Activated CD4-positive, alpha-beta T cell treated with anti-CD3 and anti-CD28 coated beads, Interleukin-2, amount 50 U/mL, for 16 hours (primary cell): ENCODE measurements at regions not wholly inside any gene's neighbourhood (a gene's known extent, or its start where the extent isn't known, plus 50 kb on each side); places are given as distances from the start of the nearest gene placed in this dataset.
"Not testable (repeated sequence)": the region's sequence is repeated elsewhere in the genome, so short reads cannot be mapped to it uniquely, and the experiment has no call there.

Source experiments
- DNase-seq: peaks from one replicate; pipeline ENCODE4 v3.0.0-alpha.2; 2020

DNA sequence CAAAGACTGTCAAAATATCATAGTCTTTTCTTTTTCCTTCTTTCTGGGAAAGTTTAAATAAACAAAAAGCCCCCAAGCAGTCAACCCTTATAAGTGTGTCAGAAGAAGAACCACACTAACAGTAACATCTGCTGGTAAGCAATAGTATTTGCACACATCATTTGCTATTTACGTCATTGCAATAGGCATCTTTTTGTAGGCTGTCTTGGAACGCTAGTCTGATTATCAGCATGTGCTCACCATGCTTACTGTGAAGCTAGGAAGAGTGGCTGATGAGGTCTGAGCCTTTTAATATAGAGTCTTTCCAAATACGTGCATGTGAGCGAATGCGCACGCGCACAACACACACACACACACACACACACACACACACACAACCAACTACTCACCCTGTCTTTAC is 599.0 kb upstream of the TPK1 start:
- no peak for DNase-seq

DNA sequence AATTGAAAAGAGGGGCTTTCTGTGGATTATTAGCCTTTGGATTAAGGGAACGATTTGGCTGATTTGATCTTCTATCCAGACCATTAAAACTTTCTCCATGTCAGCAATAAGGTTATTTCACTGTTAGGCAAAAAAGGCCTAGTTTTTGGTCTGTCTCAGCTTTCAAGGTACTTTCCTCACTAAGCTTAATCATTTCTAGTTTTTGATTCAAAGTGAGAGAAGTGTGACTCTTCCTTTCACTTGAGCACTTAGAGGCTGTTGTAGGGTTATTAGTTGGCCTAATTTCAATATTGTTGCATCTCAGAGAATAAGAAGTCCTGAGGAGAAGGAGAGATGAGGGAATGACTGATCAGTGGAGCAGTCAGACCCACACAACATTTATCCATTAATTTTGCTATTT is 596.0 kb upstream of the TPK1 start:
- DNase-seq = peak; percentile 34

DNA sequence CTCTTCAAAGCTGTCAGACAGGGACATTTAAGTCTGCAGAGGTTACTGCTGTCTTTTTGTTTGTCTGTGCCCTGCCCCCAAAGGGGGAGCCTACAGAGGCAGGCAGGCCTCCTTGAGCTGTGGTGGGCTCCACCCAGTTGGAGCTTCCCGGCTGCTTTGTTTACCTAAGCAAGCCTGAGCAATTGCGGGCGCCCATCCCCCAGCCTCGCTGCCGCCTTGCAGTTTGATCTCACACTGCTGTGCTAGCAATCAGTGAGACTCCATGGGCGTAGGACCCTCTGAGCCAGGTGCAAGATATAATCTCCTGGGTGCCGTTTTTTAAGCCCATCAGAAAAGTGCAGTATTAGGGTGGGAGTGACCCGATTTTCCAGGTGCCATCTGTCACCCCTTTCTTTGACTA is 582.6 kb upstream of the TPK1 start:
- DNase-seq = not testable (repeated sequence)

DNA sequence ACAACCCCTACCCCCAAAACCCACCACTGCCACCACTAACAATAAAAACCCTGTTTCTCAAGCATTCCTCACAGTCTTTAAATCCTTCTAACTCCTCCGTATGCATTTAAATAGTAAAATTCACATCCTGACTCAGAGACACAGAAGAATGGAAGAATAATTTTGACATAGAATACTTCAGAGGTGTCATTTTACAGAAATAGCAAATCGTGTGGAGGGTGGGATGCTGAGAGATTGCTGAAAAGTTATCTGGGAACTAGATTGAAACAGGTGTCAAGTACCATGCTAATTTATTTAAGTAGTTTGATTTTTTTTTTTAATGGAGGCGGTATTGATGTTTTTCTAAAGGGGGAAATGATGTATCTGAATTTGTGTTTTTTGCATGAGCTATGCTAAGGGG is 575.2 kb upstream of the TPK1 start:
- no peak for DNase-seq

DNA sequence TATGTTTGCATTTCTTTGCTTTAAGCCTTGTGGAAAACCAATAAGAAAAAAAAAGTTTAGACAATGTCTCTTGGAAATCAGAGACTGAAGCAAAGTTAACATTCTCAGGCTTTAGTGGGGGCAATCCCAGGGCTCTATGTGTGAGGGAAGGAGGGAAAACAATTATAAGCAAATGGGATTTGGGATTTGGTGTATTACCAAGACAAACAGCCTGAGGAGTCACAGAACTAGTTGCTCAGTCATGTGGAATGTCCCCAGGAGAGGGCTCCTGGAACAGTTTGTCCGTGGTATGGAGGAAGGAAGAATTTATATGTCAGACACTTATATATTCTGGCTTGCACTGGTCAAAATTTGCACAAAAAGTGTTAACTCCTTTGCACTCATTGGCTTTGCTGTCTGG is 562.9 kb upstream of the TPK1 start:
- no peak for DNase-seq

DNA sequence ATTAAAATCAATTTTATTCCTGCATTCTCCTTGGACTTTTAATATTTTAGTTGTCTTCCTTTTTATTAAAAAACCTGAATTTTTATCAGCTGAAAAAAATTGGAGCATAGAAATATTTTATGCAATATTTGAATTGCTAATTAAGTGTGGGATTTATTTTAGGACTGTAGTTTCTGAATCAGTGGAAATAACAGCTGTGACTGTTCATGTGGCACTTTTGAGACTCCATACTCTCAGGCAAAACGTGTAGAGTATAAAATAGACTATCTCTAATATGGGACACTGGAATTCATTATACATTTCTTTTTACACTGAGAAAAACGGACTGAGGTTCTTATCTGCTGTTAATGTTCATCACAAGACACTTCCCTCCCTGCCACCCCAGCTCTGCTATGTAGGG is 558.3 kb upstream of the TPK1 start:
- no peak for DNase-seq

DNA sequence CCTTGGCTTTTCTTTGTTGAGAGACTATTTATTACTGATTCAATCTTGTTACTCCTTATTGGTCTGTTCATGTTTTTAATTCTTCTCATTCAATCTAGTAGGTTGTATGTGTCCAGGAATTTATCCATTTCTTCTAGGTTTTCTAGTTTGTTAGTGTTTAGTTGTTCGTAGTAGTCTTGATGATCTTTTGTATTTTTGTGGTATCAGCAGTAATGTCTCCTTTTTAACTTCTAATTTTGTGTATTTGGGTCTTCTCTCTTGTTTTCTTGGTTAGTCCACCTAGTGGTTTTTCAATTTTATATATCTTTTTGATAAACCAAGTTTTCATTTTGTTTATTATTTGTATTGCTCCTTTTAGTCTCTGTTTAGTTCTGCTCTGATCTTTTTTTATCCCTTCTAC is 546.9 kb upstream of the TPK1 start:
- DNase-seq = no peak

DNA sequence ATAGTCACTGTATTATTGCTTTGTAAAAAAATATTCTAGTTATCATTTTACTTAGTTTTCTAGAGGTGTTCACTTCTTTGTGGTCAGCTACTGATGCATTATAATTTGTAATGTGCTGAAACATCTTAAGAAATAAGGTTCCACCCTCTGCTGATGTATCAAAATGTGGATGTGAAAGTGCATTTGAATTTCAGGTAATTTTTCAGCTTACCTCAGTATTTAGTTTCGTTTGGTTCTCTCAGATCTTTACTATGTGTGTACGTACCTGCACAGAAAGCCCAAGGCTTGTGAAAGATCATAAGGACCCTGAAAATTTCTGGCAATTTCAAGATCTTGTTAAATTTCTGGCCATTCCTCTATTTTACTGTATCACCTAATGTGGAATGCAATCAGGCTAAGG is 542.3 kb upstream of the TPK1 start:
- no peak for DNase-seq

DNA sequence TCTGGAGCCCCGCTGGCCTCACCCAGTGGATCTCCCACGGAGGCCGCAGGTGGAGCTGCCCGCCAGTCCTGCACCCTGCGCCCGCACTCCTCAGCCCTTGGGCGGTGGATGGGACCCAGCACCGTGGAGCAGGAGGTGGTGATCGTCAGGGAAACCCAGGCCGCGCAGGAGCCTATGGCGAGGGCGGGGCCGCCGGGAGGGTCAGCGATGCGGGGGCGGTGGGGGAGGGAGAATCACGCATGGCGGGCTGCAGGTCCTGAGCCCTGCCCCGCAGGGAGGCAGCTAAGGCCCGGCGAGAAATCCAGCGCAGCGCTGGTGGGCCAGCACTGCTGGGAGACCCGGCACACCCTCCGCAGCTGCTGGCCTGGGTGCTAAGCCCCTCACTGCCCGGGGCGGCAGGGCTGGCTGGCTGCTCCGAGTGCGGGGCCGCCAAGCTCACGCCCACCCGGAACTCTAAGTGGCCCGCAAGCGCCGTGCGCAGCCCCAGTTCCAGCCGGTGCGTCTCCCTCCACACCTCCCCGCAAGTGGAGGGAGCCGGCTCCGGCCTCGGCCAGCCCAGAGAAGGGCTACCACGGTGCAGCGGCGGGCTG is 524.8 kb upstream of the TPK1 start:
- DNase-seq = no peak

DNA sequence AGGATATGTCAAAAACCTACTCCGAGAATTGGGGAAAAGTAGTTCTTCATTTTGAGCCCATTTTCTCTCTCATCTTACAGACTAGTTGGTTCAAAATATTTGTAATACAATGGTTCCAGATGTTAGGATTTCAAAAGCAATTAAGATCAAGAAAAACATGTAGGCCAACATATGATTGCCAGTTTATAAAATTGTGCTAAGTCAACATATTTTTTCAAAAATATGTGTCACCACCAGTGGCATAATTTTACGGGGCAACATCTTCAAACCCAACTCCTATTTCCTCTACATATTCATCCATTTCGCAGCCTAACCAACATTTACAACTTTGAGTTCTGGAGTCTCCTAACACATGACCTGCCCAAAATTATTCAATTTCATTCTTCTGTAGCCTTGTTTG is 514.5 kb upstream of the TPK1 start:
- DNase-seq = no peak

DNA sequence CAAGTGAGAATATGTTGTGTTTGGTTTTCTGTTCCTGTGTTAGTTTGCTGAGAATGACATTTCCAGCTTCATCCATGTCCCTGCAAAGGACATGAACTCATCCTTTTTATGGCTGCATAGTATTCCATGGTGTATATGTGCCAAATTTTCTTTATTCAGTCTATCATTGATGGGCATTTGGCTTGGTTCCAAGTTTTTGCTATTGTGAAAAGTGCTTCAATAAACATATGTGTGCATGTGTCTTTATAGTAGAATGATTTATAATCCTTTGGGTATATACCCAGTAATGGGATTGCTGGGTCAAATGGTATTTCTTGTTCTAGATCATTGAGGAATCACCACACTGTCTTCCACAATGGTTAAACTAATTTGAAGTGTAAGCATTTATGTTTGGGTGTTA is 513.6 kb upstream of the TPK1 start:
- DNase-seq = not testable (repeated sequence)

DNA sequence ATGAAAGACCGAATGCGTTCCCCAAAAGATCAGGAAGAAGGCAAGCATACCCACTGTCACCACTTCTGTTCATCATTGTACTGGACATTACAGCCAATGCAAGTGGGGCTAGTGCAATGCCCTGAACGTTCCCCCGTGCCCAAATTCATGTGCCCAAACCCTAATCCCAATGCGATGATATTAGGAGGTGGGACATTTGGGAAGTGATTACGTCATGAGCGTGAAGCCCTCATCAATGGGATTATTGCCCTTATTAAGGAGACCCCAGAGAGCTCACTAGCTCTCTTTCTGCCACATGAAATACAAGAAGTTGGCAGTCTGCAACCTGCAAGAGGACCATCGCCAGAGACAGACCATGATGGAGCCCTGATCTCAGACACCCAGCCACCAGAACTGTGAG is 511.4 kb upstream of the TPK1 start:
- no peak for DNase-seq

DNA sequence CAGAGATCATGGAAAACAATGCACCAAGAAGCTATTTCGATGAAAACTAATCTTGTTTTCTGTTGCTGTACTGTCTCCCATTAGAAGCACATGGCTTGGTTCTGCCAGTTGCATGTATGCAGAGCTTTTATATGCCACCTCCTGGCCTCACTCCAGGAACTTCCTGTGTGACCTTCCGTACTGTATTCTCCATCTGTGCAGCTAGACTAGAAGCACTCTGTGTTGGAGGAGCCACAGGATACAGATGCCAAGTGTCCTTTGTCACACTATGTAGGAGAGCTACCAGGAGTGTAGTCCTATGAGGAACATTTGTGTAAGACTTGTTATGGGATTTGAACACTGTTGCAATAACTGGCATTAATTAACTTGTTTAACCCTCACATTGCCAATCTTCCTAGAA is 503.5 kb upstream of the TPK1 start:
- no peak for DNase-seq

DNA sequence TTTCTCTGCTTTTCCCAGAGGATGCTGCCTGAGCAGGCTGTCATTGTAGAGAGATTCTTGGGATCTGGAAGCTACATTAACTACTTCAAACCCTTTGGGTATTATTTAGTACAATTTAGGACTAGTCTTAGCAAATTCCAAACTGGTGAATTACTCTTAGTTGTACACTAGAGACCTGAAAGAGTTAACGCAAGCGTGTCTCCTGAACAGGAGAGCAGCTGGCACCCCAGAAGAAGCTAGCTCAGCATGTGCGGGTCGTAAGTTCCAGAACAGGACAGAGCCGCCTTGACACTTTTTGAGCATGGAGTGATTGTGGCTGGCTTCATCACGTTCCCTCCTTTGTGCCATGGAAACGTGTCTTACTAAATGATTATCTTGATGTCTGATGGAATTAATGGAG is 495.7 kb upstream of the TPK1 start:
- no peak for DNase-seq

DNA sequence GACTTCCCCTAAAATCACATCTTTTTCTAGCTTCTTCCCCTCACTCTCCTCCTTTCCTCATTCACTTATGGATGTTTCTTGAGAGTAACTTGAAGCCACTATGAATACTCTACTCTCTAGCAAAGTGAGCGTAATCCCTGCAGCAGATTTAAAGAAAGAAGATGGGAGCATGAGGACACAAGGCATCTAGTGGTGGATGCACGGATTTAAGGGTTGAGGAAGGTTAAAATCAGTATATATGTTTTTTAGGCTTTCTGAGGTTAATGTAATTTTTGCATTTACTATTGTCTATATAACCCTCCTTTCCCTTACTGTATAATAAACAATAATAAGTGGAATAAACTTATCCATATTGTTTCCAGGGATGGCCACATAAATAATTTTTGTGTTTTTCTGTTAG is 495.2 kb upstream of the TPK1 start:
- no peak for DNase-seq

DNA sequence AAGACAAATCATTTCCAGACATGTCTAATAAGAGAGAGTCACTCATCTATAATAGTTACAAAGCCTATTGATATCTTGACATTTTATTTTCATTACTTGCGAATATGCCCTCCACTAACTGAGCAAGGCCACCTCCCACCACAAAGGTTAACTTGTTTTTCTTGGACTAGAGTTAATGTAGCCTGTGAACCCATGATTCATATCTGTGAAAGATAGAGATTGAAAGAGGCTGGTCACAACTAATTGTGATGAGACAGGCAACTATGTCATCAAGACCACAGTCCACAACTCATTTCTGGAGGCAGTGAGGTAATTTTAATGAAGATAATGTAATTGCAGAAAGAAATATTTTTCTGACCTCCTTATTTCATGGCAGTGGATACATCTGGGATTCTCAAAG is 491.8 kb upstream of the TPK1 start:
- no peak for DNase-seq

DNA sequence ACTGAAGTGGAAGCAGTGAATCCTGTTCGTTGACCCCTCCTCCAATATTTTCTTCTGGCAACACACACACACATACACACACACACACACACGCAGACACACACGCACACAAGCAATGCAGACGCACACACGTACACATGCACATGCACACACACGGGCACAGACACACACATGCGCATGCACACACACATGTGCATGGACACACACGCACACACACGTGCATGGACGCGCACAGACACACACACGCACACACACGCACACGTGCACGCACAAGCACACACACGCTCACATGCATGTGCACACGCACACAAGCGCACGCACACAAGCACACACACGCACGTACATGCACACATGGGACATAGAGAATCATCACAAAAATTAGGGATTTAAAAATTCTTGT is 488.2 kb upstream of the TPK1 start:
- no peak for DNase-seq

DNA sequence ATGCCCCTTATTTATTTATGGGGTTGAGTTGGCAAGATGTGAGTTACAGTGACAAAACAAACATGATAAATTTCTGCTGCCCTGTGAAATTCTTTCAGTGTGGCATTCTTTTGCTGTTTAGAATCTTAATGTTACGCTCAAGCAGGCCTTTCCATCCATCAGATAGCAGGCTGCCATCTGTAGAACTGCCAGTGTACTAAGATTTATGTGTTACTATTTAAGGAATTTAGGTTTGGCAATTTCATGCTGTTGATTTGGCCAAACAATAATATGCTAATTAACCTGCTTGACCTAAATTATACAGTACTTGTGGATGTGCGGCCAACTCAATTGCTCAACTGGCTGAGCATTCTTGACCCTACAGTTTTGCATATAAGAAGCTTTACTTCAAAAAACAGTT is 477.7 kb upstream of the TPK1 start:
- DNase-seq = no peak

DNA sequence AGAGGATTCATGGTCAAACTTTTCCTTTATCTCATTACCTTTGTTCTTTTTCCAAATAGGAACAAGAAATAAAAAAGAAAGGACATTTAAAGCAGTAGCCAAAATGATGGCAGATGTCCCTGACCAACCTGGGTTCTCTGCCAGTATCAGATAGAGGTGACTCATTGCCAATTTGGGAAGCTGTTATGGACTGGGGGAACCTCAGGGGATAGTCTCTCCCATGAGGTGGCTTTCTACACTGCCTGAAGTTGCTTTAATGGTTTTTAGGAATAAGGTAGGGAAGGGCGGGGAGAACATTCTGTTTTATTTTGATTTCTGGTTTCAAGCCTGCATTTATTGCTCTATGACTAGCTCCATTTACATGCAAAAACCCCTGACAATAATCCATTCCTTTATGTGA is 457.9 kb upstream of the TPK1 start:
- no peak for DNase-seq

DNA sequence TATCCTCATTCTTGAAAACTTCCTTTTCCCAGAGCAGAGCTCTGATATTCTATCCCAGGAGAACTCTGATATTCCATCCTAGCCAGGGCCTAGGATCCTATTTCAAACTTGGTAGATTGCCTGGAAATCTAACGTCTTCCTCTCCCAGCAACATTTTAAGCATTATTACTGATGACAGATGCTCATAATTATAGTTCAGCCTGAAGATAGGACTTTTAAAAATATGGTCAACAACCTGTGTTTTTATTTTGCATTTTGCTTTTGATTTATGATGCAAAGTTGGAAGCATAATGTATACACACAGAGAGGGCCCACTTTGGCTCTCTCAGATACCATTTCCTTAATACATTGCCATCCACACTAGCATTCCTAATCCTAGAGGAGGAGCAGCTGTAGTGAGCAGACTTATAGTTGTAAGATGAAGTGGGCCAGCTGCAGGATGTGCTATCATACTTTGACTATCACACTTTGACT is 457.4 kb upstream of the TPK1 start:
- no peak for DNase-seq

DNA sequence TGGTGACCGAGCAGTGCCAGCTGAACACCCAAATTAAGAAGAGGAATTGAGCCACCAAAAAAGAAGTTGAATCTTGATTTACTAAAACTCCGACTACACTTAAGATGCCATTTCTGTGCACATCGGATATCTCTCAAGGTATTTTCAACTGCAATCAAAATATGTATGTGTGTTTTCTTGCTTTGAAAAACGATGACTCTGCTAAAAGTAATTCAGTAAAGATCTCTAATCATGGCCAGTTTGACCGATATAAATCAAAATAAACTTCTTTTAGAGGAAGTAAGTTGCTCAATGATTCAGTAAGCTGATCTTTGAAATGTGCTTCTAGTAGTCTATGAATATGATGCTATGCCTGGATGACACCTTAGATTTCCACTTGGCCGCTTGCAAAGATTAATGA is 453.5 kb upstream of the TPK1 start:
- no peak for DNase-seq

DNA sequence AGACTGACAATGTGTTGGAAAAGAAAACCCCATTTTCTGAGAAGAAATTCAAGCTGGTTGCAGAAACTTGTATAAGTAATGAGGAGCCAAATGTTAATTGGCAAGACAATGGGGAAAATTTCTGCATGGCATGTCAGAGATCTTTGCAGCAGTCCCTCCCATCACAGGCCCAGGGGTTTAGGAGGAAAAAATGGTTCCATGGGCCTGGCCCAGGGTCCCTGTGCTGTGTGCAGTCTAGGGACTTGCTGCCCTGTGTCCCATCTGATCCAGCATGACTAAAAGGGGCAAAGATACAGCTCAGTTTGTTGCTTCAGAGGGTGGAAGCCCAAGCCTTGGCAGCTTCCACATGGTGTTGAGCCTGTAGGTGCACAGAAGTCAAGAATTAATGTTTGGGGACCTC is 440.3 kb upstream of the TPK1 start:
- no peak for DNase-seq

DNA sequence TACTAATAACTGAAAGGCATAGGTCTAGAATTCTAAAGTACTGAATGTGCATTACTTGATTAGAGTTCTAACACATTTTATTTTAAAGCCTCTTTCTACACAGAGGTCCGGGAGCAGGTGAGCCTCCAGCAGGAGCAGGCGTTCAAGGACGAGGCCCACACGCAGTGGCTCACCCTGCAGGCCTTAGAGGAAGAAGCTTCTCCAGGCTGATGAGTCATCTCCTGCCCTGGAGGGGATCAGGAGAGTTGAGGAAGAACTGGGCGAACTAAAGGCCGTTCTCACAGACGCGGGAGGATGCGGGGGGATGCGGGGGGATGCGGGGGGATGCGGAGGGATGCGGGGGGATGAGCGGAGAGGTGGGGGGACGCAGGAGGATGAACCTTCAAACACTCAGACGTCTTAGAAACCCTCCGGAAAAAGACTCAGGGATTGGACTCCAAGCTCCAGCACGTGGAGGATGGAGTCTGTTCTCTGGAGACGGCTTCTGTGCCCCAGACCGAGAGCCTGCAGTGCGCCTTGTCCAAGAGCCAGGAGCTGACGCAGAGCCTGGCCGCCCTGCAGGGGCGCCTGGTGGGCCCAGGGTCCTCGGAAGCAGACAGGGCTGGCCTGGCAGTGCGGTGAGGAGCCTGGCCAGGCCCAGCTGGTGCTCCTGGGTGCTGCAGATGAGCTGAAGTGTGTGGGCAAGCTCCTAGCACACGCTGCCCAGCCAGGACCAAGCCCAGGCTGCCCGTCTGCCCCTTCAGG is 433.7 kb upstream of the TPK1 start:
- DNase-seq = no peak

DNA sequence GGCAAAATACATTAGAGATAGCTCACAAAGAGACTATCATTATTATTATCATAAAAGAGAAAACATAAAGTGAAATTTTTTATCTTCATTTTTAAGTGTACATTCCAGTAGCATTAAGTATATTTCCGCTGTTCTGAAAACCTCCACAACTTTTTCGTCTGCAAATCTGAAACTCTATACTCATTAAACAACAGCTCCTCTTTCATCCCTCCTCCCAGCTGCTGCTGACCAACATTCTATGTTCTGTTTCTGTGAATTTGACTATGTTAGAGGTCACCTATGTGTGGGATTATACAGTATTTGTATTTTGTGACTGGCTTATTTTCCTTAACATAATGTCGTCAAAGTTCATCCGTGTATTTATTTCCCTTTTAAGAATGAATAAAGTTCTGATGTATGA is 429.3 kb upstream of the TPK1 start:
- no peak for DNase-seq

DNA sequence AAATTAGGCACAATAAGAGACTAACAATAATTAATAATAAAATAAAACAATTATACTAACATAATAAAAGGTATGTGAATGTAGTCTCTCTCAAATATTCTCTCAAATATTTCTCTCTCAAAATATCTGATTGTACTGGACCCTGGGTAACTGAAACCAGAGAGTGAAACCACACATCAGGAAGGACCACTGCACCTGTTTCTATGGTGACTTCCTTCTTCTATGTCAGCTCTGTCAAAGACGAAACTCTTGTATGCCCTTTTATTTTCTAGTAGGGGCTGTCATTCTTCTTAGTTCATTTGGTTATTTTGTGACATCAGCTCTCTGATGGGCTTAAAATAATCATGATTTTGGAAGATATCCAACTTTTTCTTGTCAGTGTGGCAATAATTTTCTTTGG is 428.0 kb upstream of the TPK1 start:
- DNase-seq = no peak
